Neuron (in vitro differentiated cells): ENCODE measurements at regions not wholly inside any gene's neighbourhood (a gene's known extent, or its start where the extent isn't known, plus 50 kb on each side); places are given as distances from the start of the nearest gene placed in this dataset.
"Not testable (repeated sequence)": the region's sequence is repeated elsewhere in the genome, so short reads cannot be mapped to it uniquely, and the experiment has no call there.

Experiments used
- H2AFZ ChIP-seq: one replicate; pipeline ENCODE4 v1.6.1; 2013; ENCODE audit warnings: low read depth, mild to moderate bottlenecking, inconsistent platforms, low read length, moderate library complexity
- H3K27me3 ChIP-seq: one replicate; pipeline ENCODE4 v1.6.1; 2013; ENCODE audit warnings: low read length; ENCODE audit not compliant: insufficient read depth
- H3K36me3 ChIP-seq: one replicate; pipeline ENCODE4 v1.6.1; 2013; ENCODE audit warnings: low read length; ENCODE audit not compliant: insufficient read depth
- H3K4me1 ChIP-seq: one replicate; pipeline ENCODE4 v1.6.1; 2013; ENCODE audit warnings: low read length; ENCODE audit not compliant: insufficient read depth
- H3K4me3 ChIP-seq: 2 replicates; pipeline ENCODE4 v1.5.1; 2013; ENCODE audit warnings: mild to moderate bottlenecking, low read length, moderate library complexity
- H3K9me3 ChIP-seq: one replicate; pipeline ENCODE4 v1.6.1; 2013; ENCODE audit warnings: low read length

- Histone ChIP-seq H3K9me3 (no peaks in the 10 kb centered on the region), H3K36me3 (no peaks in the 10 kb centered on the region), H3K27me3 (no peaks in the 10 kb centered on the region), H2AFZ (no peak overlapping the region), H3K4me1 (no peaks in the 10 kb centered on the region), H3K4me3 (no peak overlapping the region)
These were observed 876.8 kb upstream of the TENM4 start for GRCh38 chr11:80317612-80318011.

DNA sequence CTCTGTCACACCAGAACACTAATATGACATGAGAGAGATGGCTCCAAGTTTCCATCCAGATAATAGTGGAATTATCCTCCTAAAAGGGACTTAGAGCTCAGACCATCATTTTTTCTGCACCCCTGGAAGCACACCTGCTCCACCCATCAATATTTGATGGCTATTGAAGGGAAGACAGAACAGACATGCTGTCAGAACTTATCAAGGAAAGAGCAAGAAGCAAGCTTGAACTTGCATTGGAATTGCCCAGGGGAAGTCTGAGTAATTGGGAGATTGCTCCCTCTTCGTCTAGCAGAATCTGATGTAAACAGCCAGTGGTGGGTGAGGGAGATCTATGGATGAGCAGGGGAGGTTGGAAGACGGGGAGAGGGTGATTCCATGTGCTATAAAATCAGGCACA, 874.4 kb upstream of the TENM4 start:
- Histone ChIP-seq H3K4me1 (no peaks in the 10 kb centered on the region), H3K9me3 (no peaks in the 10 kb centered on the region), H3K27me3 (no peaks in the 10 kb centered on the region), H3K4me3 (no peak overlapping the region), H2AFZ (no peak overlapping the region), H3K36me3 (no peaks in the 10 kb centered on the region)

DNA sequence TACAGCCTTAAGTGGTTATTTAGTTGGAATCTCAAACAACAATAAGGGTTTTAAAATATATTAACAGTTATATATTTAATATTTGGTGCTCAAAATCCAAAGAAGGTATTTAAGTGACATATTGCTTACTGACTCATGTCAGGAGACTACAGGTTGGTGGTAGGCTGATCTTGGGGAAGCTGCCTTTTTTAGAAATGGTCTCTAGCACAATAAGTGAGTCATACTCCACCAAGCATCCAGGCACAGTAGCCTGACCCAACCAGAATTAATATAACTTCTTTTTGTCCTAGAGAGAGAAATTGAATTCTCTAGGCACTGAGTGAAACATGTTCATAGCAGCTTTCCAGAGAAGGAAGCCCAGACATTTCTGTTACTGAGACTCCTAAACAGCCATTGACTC, 868.5 kb upstream of the TENM4 start:
- no peaks in the 10 kb centered on the region for H3K36me3 ChIP-seq
- no peaks in the 10 kb centered on the region for H3K9me3 ChIP-seq
- no peak overlapping the region for H3K4me3 ChIP-seq
- H3K27me3 ChIP-seq: no peaks in the 10 kb centered on the region
- no peak overlapping the region for H2AFZ ChIP-seq
- H3K4me1 ChIP-seq: no peaks in the 10 kb centered on the region

DNA sequence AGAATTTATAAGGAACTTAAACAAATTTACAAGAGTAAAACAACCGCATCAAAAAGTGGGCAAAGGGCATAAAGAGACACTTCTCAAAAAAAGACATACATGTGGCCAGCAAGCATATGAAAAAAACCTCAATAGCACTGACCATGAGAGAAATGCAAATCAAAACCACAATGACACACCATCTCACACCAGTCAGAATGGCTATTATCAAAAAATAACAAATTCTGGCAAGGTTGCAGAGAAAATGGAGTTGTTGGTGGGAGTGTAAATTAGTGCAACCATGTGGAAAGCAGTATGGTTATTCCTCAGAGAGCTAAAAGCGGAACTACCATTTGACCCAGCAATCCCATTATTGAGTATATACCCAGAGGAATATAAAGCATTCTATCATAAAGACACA, 866.8 kb upstream of the TENM4 start:
- no peaks in the 10 kb centered on the region for H3K4me1 ChIP-seq
- H3K36me3 ChIP-seq: no peaks in the 10 kb centered on the region
- no peak overlapping the region for H2AFZ ChIP-seq
- H3K27me3 ChIP-seq: no peaks in the 10 kb centered on the region
- H3K9me3 ChIP-seq: peaks cover 9% of the 10 kb centered on the region
- H3K4me3 ChIP-seq: no peak overlapping the region

- Histone ChIP-seq H3K36me3 (no peaks in the 10 kb centered on the region), H3K27me3 (no peaks in the 10 kb centered on the region), H2AFZ (no peak overlapping the region), H3K4me3 (no peak overlapping the region), H3K9me3 (no peaks in the 10 kb centered on the region), H3K4me1 (no peaks in the 10 kb centered on the region)
These were observed 857.2 kb upstream of the TENM4 start for GRCh38 chr11:80297858-80298632.

DNA sequence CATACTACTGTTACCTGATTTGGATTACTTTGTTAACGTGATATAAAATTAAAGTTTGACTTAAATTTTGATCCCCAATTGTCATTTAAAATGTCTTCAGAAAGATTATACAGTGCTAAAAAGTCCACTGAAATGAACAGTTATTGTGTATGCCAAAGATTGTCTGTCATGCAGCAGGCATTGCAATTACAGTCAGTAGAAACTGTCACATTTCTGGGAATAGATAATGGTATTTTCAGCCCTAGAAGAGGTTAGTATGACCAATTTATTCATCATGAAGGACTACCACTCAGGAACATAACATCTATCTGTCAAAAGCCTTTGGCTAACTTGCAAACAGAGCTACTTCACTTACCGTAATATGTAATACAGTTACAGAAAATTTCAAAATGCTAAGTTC, 852.5 kb upstream of the TENM4 start:
- H3K4me1 ChIP-seq: no peaks in the 10 kb centered on the region
- H3K36me3 ChIP-seq: no peaks in the 10 kb centered on the region
- H3K9me3 ChIP-seq: no peaks in the 10 kb centered on the region
- H2AFZ ChIP-seq: no peak overlapping the region
- H3K27me3 ChIP-seq: no peaks in the 10 kb centered on the region
- no peak overlapping the region for H3K4me3 ChIP-seq

GRCh38 chr11:80284946-80285785, 844.3 kb upstream of the TENM4 start:
- Histone ChIP-seq H3K9me3 (no peaks in the 10 kb centered on the region), H3K36me3 (no peaks in the 10 kb centered on the region), H3K27me3 (no peaks in the 10 kb centered on the region), H3K4me1 (no peaks in the 10 kb centered on the region), H3K4me3 (no peak overlapping the region), H2AFZ (no peak overlapping the region)

- no peaks in the 10 kb centered on the region for H3K36me3 ChIP-seq
These were observed 841.8 kb upstream of the TENM4 start for GRCh38 chr11:80282643-80283042.

DNA sequence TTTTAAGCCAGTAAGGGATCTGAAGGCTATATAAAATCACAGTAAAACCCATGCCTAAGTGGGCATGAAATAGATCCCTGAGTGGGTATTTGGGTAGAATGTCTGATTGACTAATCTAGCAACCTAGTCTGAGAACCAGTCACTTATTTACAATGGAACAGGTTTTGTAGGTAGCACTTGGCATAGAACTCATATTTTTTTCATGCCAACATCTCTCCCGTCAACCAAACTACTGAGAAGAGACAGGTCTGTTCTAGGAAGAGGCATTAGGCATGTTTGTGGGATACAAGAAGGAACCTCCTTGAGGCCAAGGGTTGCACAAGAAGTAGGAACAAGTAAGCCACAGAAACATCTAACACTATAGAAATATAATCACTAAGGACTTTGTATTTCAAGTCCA, 840.4 kb upstream of the TENM4 start:
- Histone ChIP-seq H3K4me3 (no peak overlapping the region), H2AFZ (no peak overlapping the region), H3K36me3 (no peaks in the 10 kb centered on the region), H3K9me3 (no peaks in the 10 kb centered on the region), H3K27me3 (no peaks in the 10 kb centered on the region), H3K4me1 (no peaks in the 10 kb centered on the region)

More at GRCh38 chr11:80282643-80283042, 841.8 kb upstream of the TENM4 start:
- H3K9me3 ChIP-seq: no peaks in the 10 kb centered on the region
- H3K4me1 ChIP-seq: no peaks in the 10 kb centered on the region
- H3K4me3 ChIP-seq: no peak overlapping the region
- H3K27me3 ChIP-seq: no peaks in the 10 kb centered on the region
- H2AFZ ChIP-seq: no peak overlapping the region

- no peak overlapping the region for H2AFZ ChIP-seq
- H3K9me3 ChIP-seq: no peaks in the 10 kb centered on the region
- no peaks in the 10 kb centered on the region for H3K4me1 ChIP-seq
- H3K4me3 ChIP-seq: no peak overlapping the region
- no peaks in the 10 kb centered on the region for H3K27me3 ChIP-seq
- no peaks in the 10 kb centered on the region for H3K36me3 ChIP-seq
These were observed 839.9 kb upstream of the TENM4 start for GRCh38 chr11:80280737-80281136.

DNA sequence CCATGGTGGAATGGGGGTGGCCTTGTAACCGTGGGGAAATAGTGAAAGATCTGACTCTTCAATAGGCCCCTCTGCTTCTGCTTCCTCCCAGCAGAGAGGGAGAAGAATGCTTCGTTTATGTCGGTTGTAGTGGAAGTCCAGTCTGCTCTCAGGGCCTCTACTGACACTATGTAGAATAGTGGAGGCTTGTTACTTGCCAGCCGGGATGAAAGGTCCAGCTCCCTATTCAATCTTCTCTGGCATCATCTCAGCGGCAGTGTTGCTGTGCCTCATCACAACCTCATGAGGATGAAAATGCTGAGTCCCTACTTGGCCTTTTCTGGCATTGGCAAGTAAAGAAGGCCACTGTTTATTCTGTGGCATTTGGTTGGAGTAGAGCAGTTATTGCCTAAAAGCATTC, 820.9 kb upstream of the TENM4 start:
- no peaks in the 10 kb centered on the region for H3K27me3 ChIP-seq
- no peaks in the 10 kb centered on the region for H3K4me1 ChIP-seq
- H3K4me3 ChIP-seq: no peak overlapping the region
- no peaks in the 10 kb centered on the region for H3K36me3 ChIP-seq
- no peak overlapping the region for H2AFZ ChIP-seq
- H3K9me3 ChIP-seq: no peaks in the 10 kb centered on the region

DNA sequence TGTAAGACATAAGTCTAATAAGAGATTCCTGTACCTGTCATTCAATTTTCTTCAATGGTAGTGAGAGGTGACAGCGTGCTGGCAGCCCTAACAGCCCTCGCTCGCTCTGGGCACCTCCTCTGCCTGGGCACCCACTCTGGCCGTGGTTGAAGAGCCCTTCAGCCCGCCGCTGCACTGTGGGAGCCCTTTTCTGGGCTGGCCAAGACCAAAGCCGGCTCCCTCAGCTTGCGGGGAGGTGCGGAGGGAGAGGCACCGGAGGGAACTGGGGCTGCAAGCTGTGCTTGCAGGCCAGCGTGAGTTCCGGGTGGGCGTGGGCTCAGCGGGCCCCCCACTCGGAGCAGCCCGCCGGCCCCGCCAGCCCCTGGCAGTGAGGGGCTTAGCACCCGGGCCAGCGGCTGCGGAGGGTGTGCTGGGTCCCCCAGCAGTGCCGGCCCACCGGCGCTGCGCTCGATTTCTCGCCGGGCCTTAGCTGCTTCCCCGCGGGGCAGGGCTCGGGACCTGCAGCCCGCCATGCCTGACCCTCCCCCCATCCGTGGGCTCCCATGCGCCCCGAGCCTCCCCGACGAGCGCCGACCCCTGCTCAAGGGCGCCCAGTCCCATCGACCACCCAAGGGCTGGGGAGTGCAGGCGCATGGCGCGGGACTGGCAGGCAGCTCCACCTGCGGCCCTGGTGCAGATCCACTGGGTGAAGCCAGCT, 816.6 kb upstream of the TENM4 start:
- H3K36me3 ChIP-seq, H3K9me3 ChIP-seq, H3K27me3 ChIP-seq, H2AFZ ChIP-seq, H3K4me3 ChIP-seq, H3K4me1 ChIP-seq: not testable (repeated sequence)

DNA sequence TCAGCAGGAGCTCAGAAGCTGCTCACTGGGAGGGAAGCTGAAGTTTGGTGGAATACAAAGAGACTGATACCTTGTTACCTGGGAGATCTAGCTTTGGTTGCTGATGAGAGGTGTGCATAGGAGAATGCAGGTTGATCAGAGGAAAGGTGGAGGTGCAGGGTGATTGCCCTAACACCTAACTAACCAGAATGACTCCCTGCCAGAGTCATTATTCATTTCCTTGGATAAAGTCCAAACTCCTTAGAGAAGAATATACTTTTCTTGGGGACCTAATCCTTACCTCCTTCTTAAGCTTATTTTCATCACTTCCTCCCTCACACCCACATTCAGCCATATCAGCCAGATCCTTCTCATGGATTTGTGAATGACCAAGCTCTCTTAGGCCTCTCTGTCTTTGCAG, 814.2 kb upstream of the TENM4 start:
- H3K9me3 ChIP-seq: no peaks in the 10 kb centered on the region
- no peak overlapping the region for H2AFZ ChIP-seq
- H3K36me3 ChIP-seq: no peaks in the 10 kb centered on the region
- H3K4me3 ChIP-seq: no peak overlapping the region
- H3K4me1 ChIP-seq: no peaks in the 10 kb centered on the region
- no peaks in the 10 kb centered on the region for H3K27me3 ChIP-seq
